ENCODE measurements at regions not wholly inside any gene's neighbourhood (a gene's known extent, or its start where the extent isn't known, plus 50 kb on each side); places are given as distances from the start of the nearest gene placed in this dataset.

- TF ChIP-seq CTCF (IDR thresholded peaks at IDR 0.05; ENCODE audit: insufficient read depth, low read length, poor library complexity, severe bottlenecking): no peak
- Histone ChIP-seq H3K27me3 (ENCODE audit: control insufficient read depth, insufficient read depth, low read length) (no peaks in the 10 kb centered on the region), H3K36me3 (ENCODE audit: control insufficient read depth, insufficient read depth, low read length) (no peaks in the 10 kb centered on the region), H3K4me3 (ENCODE audit: low read depth, low read length) (no peak overlapping the region)
- DNase-seq (ENCODE audit: low read depth): no peak
Measured at GRCh38 chr4:134905061-134905460, 703.5 kb upstream of the PABPC4L start.

GRCh38 chr4:134888156-134888555 is 686.6 kb upstream of the PABPC4L start:
- Histone ChIP-seq H3K4me3 (ENCODE audit: low read depth, low read length) (no peak overlapping the region), H3K27me3 (ENCODE audit: control insufficient read depth, insufficient read depth, low read length) (no peaks in the 10 kb centered on the region), H3K36me3 (ENCODE audit: control insufficient read depth, insufficient read depth, low read length) (no peaks in the 10 kb centered on the region)
- no peak for TF ChIP-seq CTCF (IDR thresholded peaks at IDR 0.05; ENCODE audit: insufficient read depth, low read length, poor library complexity, severe bottlenecking)
- no peak for DNase-seq (ENCODE audit: low read depth)

- DNase-seq (ENCODE audit: low read depth): no peak
- no peak for TF ChIP-seq CTCF (IDR thresholded peaks at IDR 0.05; ENCODE audit: insufficient read depth, low read length, poor library complexity, severe bottlenecking)
- Histone ChIP-seq H3K27me3 (ENCODE audit: control insufficient read depth, insufficient read depth, low read length) (no peaks in the 10 kb centered on the region), H3K36me3 (ENCODE audit: control insufficient read depth, insufficient read depth, low read length) (no peaks in the 10 kb centered on the region), H3K4me3 (ENCODE audit: low read depth, low read length) (no peak overlapping the region)
Measured at GRCh38 chr4:134885436-134885835, 683.8 kb upstream of the PABPC4L start.

GRCh38 chr4:134883831-134884449 is 682.4 kb upstream of the PABPC4L start:
- TF ChIP-seq CTCF (IDR thresholded peaks at IDR 0.05; ENCODE audit: insufficient read depth, low read length, poor library complexity, severe bottlenecking): no peak
- no peak for DNase-seq (ENCODE audit: low read depth)
- no peaks in the 10 kb centered on the region for H3K36me3 ChIP-seq (ENCODE audit: control insufficient read depth, insufficient read depth, low read length)

GRCh38 chr4:134879019-134879418 is 677.4 kb upstream of the PABPC4L start:
- no peaks in the 10 kb centered on the region for H3K36me3 ChIP-seq (ENCODE audit: control insufficient read depth, insufficient read depth, low read length)
- no peak overlapping the region for H3K4me3 ChIP-seq (ENCODE audit: low read depth, low read length)
- DNase-seq (ENCODE audit: low read depth): no peak
- no peak for TF ChIP-seq CTCF (IDR thresholded peaks at IDR 0.05; ENCODE audit: insufficient read depth, low read length, poor library complexity, severe bottlenecking)
- no peaks in the 10 kb centered on the region for H3K27me3 ChIP-seq (ENCODE audit: control insufficient read depth, insufficient read depth, low read length)

More at GRCh38 chr4:134883831-134884449, 682.4 kb upstream of the PABPC4L start:
- no peak overlapping the region for H3K4me3 ChIP-seq (ENCODE audit: low read depth, low read length)
- H3K27me3 ChIP-seq (ENCODE audit: control insufficient read depth, insufficient read depth, low read length): no peaks in the 10 kb centered on the region

GRCh38 chr4:134867027-134867426 is 665.4 kb upstream of the PABPC4L start:
- TF ChIP-seq CTCF (IDR thresholded peaks at IDR 0.05; ENCODE audit: insufficient read depth, low read length, poor library complexity, severe bottlenecking): no peak
- DNase-seq (ENCODE audit: low read depth): no peak
- no peak overlapping the region for H3K4me3 ChIP-seq (ENCODE audit: low read depth, low read length)
- H3K36me3 ChIP-seq (ENCODE audit: control insufficient read depth, insufficient read depth, low read length): no peaks in the 10 kb centered on the region
- H3K27me3 ChIP-seq (ENCODE audit: control insufficient read depth, insufficient read depth, low read length): no peaks in the 10 kb centered on the region

Measured in kidney epithelial cell (primary cell).